DMS79 (cell line): ENCODE measurements at regions not wholly inside any gene's neighbourhood (a gene's known extent, or its start where the extent isn't known, plus 50 kb on each side); places are given as distances from the start of the nearest gene placed in this dataset.

Experiments
- DNase-seq: peaks from one replicate; lab custom pipeline; 2025; lab: John Stamatoyannopoulos, UW

- no peak for DNase-seq
These were observed 132.3 kb downstream of the TMEM132E start for GRCh38 chr17:34711646-34712045.

DNA sequence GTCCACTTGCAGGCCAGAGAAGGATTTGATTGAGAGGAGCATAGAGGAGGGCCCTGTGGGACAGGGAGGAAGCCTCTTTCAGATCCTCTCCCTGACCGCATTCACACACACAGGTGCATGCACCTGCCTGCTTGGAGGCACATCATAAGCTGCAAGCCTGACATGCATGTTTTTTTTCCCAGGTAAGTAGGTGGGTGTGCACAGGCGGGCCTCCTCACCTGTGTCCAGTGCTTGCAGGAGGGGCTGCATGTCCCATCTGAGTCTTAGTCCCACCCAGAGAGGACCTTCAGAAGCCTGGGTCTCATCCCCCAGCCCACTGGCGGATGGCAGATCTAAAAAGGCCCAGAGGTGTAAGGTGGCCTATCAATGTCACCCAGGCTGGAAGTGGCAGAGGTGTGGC lies 130.8 kb downstream of the TMEM132E start:
- no peak for DNase-seq

- DNase-seq: no peak
These were observed 129.9 kb downstream of the TMEM132E start for GRCh38 chr17:34709158-34709754.

DNA sequence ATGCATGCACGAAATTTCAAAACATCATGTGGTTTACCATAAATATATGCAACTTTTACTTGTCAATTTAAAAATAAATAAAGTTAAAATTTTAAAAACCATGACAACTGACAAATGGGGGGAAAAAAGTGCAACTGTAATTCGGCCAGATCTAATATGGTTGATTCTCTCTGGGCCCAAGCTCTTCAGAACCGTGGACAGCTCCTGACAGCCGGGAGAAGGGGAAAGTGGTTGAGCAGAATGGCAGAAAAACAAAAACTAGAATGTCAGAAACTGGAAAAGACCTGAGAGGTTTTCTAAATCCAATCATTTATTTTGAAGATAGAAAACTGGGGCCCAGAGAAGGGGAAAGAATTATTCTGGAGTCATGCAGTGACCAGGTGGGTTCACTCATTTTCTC lies 126.6 kb downstream of the TMEM132E start:
- DNase-seq: no peak

- DNase-seq: no peak
These were observed 124.2 kb downstream of the TMEM132E start for GRCh38 chr17:34703533-34703932.

DNA sequence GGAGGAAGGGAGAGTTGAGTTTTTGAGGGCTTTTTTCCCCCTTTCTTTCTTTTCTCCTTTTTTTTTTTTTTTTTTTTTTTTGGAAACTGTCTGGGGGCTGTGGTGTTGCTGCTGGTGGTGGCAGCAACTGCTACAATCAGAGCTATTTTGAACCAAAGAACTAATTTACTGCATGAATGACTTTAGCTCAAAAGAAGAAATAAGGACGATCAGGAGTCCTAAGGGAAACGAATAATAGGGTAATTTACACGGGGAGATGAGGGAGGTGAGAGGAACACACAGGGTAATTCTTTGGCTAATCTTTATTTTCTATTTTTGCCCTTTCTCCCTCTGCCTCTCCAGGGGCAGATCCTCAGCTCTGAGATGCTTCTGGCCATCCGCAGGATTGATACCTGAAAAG lies 119.8 kb downstream of the TMEM132E start:
- DNase-seq: no peak

- DNase-seq: no peak
These were observed 113.5 kb downstream of the TMEM132E start for GRCh38 chr17:34692920-34693319.
